ENCODE measurements at regions not wholly inside any gene's neighbourhood (a gene's known extent, or its start where the extent isn't known, plus 50 kb on each side); places are given as distances from the start of the nearest gene placed in this dataset.

GRCh38 chr5:2125171-2125900 is 242.6 kb upstream of the IRX4 start:
- H3K4me3 ChIP-seq (ENCODE audit: low read depth, low read length), result no peak overlapping the region

GRCh38 chr5:2124434-2125170 is 241.9 kb upstream of the IRX4 start:
- DNase-seq (ENCODE audit: low read depth), result no peak
- no peak overlapping the region for H3K4me3 ChIP-seq (ENCODE audit: low read depth, low read length)

More at GRCh38 chr5:2125171-2125900, 242.6 kb upstream of the IRX4 start:
- DNase-seq (ENCODE audit: low read depth), result no peak

DNA sequence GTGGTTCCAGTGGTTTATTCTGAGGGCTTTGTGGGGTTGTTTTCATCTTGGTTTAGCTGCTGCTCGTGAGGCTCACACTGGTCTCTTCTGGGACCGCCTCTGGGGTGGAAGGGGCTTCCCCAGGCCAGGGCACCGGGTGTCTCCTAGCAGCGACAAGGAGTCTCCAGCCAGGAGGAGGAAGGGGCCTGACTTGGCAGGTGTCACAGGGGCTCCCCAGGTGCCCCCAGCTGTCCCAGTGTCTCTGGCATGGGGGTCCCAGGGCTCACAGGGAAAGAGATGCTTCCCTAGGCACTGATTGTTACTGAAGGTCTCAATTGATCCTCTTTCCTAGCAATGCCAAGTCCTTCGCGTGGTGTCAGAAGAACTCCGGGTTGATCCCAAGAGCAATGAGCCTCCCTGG is 241.1 kb upstream of the IRX4 start:
- no peak overlapping the region for H3K4me3 ChIP-seq (ENCODE audit: low read depth, low read length)
- DNase-seq (ENCODE audit: low read depth), result no peak

DNA sequence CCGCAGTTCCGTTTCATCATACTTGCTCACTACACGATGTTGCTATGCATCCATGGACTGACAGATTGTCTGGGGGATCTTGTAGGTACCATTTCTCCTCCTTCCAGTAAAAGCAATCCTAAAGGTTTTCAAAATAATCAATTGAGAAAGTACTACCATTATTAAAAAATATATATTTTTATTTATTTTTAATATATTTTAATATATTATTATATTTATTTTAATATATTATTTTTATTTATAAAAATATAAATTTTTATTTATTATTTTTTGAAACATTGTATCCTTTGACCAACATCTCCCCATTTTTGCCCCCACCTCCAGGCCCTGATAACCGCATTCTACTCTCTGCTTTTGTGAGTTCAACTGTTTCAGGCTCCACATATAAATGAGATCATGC is 237.6 kb upstream of the IRX4 start:
- DNase-seq (ENCODE audit: low read depth), result no peak
- no peak overlapping the region for H3K4me3 ChIP-seq (ENCODE audit: low read depth, low read length)

DNA sequence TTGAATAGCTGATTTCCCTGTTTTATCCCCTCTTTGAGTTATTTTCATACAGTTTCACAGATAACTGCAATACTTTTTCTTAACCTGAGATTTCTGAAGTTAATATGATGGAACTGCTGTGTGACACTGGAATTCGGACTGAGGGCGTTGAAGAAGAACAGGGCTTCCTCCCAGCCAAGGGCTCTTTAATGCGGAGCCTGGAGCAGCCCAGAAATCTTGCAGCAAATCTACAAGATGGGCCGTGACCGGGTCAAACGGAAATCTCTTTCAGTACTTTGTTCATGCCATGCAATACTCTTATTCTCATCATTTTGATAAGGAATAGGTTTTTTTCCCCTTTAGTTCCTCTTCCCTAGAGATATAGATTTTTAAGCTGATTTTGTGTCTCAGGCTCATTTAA is 236.8 kb upstream of the IRX4 start:
- H3K4me3 ChIP-seq (ENCODE audit: low read depth, low read length), result no peak overlapping the region

DNA sequence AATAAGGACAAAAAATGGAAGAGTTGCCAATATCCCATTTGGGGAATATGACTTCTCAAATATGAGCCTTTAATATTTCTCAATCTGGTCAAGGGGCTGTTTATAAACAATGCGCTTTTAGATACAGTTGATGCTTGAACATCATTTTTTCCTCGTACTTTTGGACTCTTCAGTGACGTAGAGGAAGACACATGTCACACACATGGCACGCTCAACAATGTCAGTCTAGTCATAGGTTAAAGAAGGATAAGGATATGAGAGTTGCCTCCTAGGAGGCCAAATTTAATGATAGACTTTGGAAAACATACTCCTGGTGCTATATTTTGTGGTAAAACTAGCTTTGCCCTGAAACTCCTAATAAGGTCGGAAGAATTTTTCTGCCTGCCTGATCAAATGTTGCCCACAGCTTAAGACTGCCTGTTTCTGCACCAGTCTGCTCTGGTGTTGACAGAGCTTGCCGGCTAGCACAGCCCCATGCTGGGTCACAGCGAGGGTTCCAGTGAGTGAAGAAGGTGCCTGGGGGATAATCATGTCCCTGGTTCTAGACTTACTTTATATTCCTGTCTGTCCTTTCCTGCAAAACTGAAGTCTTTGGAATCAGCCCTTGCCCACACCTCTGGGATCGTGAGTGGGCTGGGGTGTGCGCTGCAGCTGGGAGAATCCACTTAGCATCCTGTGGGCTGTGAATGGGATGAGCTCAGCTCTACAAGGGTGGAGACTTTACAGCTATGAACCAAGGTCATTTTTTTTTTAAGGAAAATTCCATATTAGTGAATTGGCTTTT is 230.8 kb upstream of the IRX4 start:
- DNase-seq (ENCODE audit: low read depth), result no peak
- no peak overlapping the region for H3K4me3 ChIP-seq (ENCODE audit: low read depth, low read length)

More for the DNA sequence above, 236.8 kb upstream of the IRX4 start:
- no peak for DNase-seq (ENCODE audit: low read depth)

DNA sequence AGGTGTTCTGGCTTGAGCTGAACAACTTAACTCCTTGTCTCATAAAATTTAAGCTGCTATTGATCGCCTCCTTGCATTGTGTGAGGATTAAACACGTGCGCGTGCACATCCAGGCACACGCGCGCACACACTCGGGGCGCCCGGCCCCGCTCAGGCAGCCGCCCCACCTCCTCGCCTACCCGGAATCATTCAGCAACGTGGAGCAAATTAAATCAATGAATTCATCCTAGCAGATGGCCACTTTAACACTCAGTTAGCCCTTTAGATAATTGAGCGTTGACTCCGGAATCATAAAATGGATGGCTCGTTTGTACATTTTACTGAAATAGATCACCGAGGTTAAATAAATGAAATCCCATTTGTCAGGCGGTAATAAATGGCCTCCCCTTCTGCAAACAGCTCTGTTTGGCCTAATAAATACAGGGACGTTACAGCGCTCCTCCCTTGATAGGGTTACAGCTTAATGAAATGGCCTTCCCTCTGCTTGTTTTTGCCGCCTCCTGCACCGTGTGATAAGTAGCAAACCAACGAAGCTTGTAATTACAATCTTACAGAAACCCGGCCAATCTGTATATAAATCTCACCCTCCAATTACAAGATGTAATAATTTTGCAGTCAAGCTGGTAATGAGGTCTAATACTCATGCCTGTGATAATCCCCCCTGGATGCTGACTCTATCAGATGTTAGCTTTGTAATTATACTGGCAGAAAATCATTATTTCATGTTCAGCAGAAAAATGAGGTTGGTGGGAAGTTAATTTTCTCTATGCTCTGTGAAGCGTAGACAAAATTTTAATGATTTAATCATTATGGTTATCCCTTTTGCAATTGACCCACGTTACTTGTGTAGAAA is 229.7 kb upstream of the IRX4 start:
- H3K4me3 ChIP-seq (ENCODE audit: low read depth, low read length), result no peak overlapping the region
- DNase-seq (ENCODE audit: low read depth), result no peak

GRCh38 chr5:2111569-2112105 is 228.9 kb upstream of the IRX4 start:
- DNase-seq (ENCODE audit: low read depth), result no peak
- H3K4me3 ChIP-seq (ENCODE audit: low read depth, low read length), result no peak overlapping the region

- DNase-seq (ENCODE audit: low read depth), result no peak
- H3K4me3 ChIP-seq (ENCODE audit: low read depth, low read length), result no peak overlapping the region
Observed at GRCh38 chr5:2110934-2111462, 228.3 kb upstream of the IRX4 start.

GRCh38 chr5:2110137-2110933 is 227.6 kb upstream of the IRX4 start:
- no peak overlapping the region for H3K4me3 ChIP-seq (ENCODE audit: low read depth, low read length)
- DNase-seq (ENCODE audit: low read depth), result no peak

GRCh38 chr5:2109566-2109965 is 226.8 kb upstream of the IRX4 start:
- no peak overlapping the region for H3K4me3 ChIP-seq (ENCODE audit: low read depth, low read length)
- DNase-seq (ENCODE audit: low read depth), result no peak

DNA sequence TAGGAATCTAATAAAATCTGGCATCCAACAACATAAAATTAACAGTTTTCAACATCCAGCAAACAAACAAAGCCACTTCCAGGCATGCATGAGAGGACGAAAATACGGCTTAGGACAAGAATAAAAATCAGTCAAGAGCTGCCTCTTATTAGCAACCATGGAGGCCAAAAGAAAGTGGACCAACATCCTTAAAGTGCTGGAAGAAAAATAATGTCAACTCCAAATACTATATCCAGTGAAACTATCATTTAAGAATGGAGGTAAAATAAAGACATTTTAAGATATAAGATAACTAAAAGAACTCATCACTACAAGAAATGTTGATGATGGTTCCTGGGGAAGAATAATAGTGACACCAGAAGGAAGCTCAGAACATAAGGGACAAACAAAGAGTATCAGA is 224.0 kb upstream of the IRX4 start:
- no peak overlapping the region for H3K4me3 ChIP-seq (ENCODE audit: low read depth, low read length)
- no peak for DNase-seq (ENCODE audit: low read depth)

GRCh38 chr5:2105141-2105540 is 222.4 kb upstream of the IRX4 start:
- H3K4me3 ChIP-seq (ENCODE audit: low read depth, low read length), result no peak overlapping the region
- no peak for DNase-seq (ENCODE audit: low read depth)

DNA sequence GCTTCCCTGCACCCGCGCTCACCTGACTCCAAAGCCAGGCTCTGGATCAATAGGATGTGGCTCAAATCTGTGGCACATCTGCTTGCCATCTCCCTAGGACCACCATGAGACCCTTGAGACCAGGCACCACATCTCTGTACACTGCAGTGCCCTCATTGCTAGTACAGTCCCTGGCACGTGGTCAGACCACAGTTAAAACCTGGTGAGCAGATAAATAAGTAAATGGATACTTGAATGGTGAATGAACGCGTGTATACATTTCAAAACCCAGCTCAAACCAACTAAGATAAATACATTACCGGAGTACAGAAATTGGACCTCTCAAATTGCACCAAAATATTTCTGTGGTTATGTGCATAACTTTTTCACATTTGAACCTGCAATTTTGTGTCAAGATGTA is 221.2 kb upstream of the IRX4 start:
- DNase-seq (ENCODE audit: low read depth), result no peak
- H3K4me3 ChIP-seq (ENCODE audit: low read depth, low read length), result no peak overlapping the region

GRCh38 chr5:2102819-2103776 is 220.4 kb upstream of the IRX4 start:
- DNase-seq (ENCODE audit: low read depth), result no peak
- H3K4me3 ChIP-seq (ENCODE audit: low read depth, low read length), result no peak overlapping the region

GRCh38 chr5:2101685-2102084 is 219.0 kb upstream of the IRX4 start:
- no peak overlapping the region for H3K4me3 ChIP-seq (ENCODE audit: low read depth, low read length)

GRCh38 chr5:2096887-2097505 is 214.3 kb upstream of the IRX4 start:
- no peak for DNase-seq (ENCODE audit: low read depth)

More at GRCh38 chr5:2101685-2102084, 219.0 kb upstream of the IRX4 start:
- no peak for DNase-seq (ENCODE audit: low read depth)

More at GRCh38 chr5:2096887-2097505, 214.3 kb upstream of the IRX4 start:
- no peak overlapping the region for H3K4me3 ChIP-seq (ENCODE audit: low read depth, low read length)

All from skeletal muscle cell (primary cell).